K562 (cell line): ENCODE measurements at regions not wholly inside any gene's neighbourhood (a gene's known extent, or its start where the extent isn't known, plus 50 kb on each side); places are given as distances from the start of the nearest gene placed in this dataset.
A peak's percentile ranks its signal among the peaks of the same experiment; 100 is the strongest.

Experiments
- CC2D1A ChIP-seq: fragments of 450-650 bp; IDR thresholded peaks from 2 replicates; pipeline ENCODE4 v1.6.1; 2017; ENCODE audit warnings: mild to moderate bottlenecking
- HDAC1 ChIP-seq, 2 experiments: fragments of 450-650 bp; IDR thresholded peaks; 2 replicates each; pipeline ENCODE4 v1.6.1; 2016 to 2017; ENCODE audit warnings: inconsistent platforms in 1 of 2, mild to moderate bottlenecking in 1 of 2, moderate library complexity in 1 of 2
- MEIS2 ChIP-seq: fragments of 450-650 bp; IDR thresholded peaks from 2 replicates; pipeline ENCODE4 v1.6.1; 2014; ENCODE audit warnings: mild to moderate bottlenecking; ENCODE audit not compliant: partially characterized antibody
- XRCC3 ChIP-seq: fragments of 450-650 bp; IDR thresholded peaks from 2 replicates; pipeline ENCODE4 v1.6.1; 2017; ENCODE audit warnings: mild to moderate bottlenecking, moderate library complexity
- ZNF140 ChIP-seq: fragments of 250-450 bp; sonication (Bioruptor Pico); IDR thresholded peaks from 2 replicates; pipeline ENCODE4 v1.8.0; 2021; ENCODE audit warnings: moderate library complexity, mild to moderate bottlenecking, inconsistent platforms
- TF ChIP-seq, protein P1 (sequence below): fragments of 250-450 bp; sonication (Bioruptor Pico); IDR thresholded peaks from 2 replicates; pipeline ENCODE4 v1.5.0; 2021
- TF ChIP-seq, protein P2 (sequence below): fragments of 450-650 bp; formaldehyde crosslinking; IDR thresholded peaks from 2 replicates; pipeline ENCODE4 v1.4.0; 2020; ENCODE audit warnings: mild to moderate bottlenecking, moderate library complexity
- TF ChIP-seq, protein P3 (sequence below), 3 experiments: IDR thresholded peaks in 2 of 3; conservative IDR thresholded peaks in 1 of 3; 2 replicates each; pipeline ENCODE4 v1.5.1; 2011 to 2012; ENCODE audit warnings: low read length in 3 of 3, mild to moderate bottlenecking in 3 of 3, control low read depth in 2 of 3, improper control_type of control experiment in 1 of 3, inconsistent platforms in 1 of 3, low read depth in 1 of 3, mixed read lengths in 1 of 3, moderate library complexity in 1 of 3; ENCODE audit not compliant: insufficient read depth in 2 of 3
- TF ChIP-seq, protein P4 (sequence below): sonication (generic); IDR thresholded peaks from 2 replicates; pipeline ENCODE4 v1.6.1; 2016

DNA sequence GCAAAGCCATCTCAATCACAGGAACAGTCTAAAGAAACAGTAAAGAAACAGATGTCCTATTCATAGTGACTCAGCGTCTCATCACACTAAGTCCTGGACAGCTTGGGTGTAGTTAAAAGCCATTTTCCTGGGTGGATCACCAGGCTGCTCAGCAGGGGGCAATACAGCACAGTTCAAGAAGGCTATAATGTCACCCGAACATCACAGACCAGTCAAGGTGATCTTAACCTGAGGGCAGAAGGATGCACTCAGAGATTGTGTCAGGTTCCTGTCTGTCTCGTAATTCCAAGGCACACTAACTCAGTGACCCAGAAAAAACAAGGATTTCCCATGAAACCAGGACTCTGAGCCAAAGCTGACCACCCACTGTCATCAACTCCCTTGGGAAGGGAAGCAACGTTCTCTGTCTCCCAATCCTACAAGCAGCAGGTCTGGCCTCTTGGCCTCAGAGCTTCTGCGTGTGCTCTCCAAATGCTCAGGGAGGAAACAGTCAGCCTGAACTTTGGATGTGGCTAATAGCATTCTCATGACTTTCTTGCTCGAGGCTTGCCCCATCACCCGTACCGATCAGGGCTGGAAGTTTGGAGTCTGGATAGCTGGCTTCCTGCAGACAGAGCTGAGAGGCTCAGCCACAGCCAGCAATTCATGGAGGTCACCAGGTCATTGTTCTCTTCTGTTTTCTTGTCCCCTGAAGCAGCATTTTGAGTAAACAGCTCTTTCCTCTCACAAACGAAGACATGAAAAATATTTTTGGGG is 90.4 kb upstream of the FAM171A1 start (continued):
- peak; percentile 46 for TF ChIP-seq MEIS2
- TF ChIP-seq HDAC1 (IDR thresholded peaks at IDR 0.05) = 0 out of 4 replicates have a peak, but pooled peaks of 1 of the 2 experiments have one; percentile 3
- no peak for TF ChIP-seq XRCC3
- TF ChIP-seq, protein P1, sequence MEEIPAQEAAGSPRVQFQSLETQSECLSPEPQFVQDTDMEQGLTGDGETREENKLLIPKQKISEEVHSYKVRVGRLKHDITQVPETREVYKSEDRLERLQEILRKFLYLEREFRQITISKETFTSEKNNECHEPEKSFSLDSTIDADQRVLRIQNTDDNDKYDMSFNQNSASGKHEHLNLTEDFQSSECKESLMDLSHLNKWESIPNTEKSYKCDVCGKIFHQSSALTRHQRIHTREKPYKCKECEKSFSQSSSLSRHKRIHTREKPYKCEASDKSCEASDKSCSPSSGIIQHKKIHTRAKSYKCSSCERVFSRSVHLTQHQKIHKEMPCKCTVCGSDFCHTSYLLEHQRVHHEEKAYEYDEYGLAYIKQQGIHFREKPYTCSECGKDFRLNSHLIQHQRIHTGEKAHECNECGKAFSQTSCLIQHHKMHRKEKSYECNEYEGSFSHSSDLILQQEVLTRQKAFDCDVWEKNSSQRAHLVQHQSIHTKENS = no peak
- TF ChIP-seq, protein P2, sequence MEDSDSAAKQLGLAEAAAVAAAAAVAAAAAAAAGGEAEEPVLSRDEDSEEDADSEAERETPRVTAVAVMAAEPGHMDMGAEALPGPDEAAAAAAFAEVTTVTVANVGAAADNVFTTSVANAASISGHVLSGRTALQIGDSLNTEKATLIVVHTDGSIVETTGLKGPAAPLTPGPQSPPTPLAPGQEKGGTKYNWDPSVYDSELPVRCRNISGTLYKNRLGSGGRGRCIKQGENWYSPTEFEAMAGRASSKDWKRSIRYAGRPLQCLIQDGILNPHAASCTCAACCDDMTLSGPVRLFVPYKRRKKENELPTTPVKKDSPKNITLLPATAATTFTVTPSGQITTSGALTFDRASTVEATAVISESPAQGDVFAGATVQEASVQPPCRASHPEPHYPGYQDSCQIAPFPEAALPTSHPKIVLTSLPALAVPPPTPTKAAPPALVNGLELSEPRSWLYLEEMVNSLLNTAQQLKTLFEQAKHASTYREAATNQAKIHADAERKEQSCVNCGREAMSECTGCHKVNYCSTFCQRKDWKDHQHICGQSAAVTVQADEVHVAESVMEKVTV = peak; percentile 47; the same call in 1 of the 2 replicates
- no peak for TF ChIP-seq ZNF140 (CRISPR knock-in tag)
- TF ChIP-seq, protein P3, sequence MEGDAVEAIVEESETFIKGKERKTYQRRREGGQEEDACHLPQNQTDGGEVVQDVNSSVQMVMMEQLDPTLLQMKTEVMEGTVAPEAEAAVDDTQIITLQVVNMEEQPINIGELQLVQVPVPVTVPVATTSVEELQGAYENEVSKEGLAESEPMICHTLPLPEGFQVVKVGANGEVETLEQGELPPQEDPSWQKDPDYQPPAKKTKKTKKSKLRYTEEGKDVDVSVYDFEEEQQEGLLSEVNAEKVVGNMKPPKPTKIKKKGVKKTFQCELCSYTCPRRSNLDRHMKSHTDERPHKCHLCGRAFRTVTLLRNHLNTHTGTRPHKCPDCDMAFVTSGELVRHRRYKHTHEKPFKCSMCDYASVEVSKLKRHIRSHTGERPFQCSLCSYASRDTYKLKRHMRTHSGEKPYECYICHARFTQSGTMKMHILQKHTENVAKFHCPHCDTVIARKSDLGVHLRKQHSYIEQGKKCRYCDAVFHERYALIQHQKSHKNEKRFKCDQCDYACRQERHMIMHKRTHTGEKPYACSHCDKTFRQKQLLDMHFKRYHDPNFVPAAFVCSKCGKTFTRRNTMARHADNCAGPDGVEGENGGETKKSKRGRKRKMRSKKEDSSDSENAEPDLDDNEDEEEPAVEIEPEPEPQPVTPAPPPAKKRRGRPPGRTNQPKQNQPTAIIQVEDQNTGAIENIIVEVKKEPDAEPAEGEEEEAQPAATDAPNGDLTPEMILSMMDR (IDR thresholded peaks at IDR 0.05 in 2 of 3, conservative IDR thresholded peaks at IDR 0.05 in 1 of 3; ENCODE audit: insufficient read depth in 2 of 3, low read depth in 1 of 3, low read length in 3 of 3) = peak; percentile 64 to 76 (median 75)
- TF ChIP-seq CC2D1A = 0 out of 2 replicates have a peak, but pooled peaks have one; percentile 24
- TF ChIP-seq, protein P4, sequence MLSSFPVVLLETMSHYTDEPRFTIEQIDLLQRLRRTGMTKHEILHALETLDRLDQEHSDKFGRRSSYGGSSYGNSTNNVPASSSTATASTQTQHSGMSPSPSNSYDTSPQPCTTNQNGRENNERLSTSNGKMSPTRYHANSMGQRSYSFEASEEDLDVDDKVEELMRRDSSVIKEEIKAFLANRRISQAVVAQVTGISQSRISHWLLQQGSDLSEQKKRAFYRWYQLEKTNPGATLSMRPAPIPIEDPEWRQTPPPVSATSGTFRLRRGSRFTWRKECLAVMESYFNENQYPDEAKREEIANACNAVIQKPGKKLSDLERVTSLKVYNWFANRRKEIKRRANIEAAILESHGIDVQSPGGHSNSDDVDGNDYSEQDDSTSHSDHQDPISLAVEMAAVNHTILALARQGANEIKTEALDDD = peak; percentile 75; the same call in 1 of the 2 replicates
- TF ChIP-seq, all 486 proteins: peak for 34
